HG02852 (cell line): ENCODE measurements at regions not wholly inside any gene's neighbourhood (a gene's known extent, or its start where the extent isn't known, plus 50 kb on each side); places are given as distances from the start of the nearest gene placed in this dataset.
"Not testable (repeated sequence)": the region's sequence is repeated elsewhere in the genome, so short reads cannot be mapped to it uniquely, and the experiment has no call there.

Experiments used
- ATAC-seq: cut with Tn5 transposase; IDR thresholded peaks from one replicate; pipeline ENCODE4 v1.9.1; 2021; ENCODE audit warnings: mild to moderate bottlenecking, moderate library complexity; ENCODE audit not compliant: unreplicated experiment

GRCh38 chr6:113221850-113222249 lies 635.3 kb upstream of the MARCKS start:
- ATAC-seq = no peak

GRCh38 chr6:113246186-113246585 lies 611.0 kb upstream of the MARCKS start:
- ATAC-seq = no peak

GRCh38 chr6:113248532-113248931 lies 608.6 kb upstream of the MARCKS start:
- ATAC-seq = no peak

DNA sequence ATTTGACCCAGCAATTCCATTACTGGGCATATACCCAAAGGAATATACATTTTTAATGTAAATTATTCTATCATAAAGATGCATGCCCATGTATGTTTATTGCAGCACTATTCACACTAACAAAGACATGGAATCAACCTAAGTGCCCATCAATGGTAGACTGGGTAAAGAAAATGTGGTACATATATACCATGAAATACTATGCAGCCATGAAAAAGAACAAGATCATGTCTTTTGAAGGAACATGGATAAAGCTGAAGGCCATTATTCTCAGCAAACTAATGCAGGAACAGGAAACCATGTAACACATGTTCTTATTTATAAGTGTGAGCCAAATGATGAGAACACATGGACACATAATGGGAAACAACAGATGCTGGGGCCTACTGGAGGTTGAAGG lies 603.0 kb upstream of the MARCKS start:
- not testable (repeated sequence) for ATAC-seq

DNA sequence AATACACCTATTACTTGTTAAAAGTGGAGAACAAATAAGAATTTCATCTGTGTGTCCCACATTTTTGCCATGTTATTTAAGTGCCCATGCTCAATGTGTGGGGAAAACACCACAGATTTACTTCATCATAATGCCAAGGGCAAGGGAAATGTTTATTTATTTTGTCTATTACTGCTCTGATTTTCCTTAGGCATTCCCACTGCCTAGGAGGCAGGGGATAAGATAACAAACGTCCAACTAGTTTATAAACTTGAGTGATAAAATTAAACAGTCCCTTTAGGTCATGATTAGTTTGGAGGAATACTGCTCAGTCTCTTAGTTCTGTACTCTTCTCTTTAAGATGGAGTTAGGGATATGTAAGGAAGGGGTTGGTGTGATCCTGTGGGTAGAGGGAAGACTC lies 598.4 kb upstream of the MARCKS start:
- ATAC-seq = no peak

GRCh38 chr6:113271437-113271836 lies 585.7 kb upstream of the MARCKS start:
- no peak for ATAC-seq

DNA sequence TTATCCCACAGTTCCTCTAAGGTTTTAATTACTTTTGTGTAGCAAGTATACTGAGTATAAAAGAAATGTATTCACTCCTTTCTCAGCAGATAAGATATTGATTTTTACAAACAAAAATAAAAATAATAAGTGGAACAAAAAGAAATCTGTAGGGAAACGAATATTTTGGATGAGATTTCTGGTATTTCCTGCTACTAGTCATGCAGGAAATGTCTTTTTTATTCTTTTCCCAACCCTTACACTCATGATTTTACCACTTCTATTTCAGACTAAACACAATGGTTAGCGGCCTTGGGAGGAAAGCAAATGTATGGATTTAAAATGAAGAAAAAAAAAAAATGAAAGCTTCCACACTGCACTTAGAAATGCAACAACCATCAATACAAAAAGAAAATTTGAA lies 580.5 kb upstream of the MARCKS start:
- no peak for ATAC-seq

- ATAC-seq = no peak
These were observed 580.0 kb upstream of the MARCKS start for GRCh38 chr6:113277111-113277510.

DNA sequence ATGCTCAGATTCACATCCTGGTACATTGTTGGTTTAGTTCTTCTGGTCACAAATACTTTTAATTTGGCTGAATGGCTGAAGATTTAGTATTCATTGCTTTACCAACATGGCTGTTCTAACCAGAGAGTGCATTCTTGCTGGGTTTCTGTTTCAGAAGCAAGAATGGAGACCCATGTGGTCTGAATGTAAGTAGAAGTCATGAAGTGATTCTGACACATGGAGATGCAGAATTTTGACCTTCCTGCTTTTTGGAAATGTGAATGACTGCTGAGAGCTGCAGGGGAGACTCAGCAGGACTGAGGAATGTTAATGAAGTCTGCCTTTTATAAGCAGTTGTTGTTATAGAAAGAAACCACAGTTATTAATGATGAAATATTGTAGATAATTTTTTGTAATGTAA lies 576.1 kb upstream of the MARCKS start:
- no peak for ATAC-seq

- ATAC-seq = no peak
These were observed 575.7 kb upstream of the MARCKS start for GRCh38 chr6:113281431-113281830.

- peak; percentile 84 for ATAC-seq
These were observed 569.7 kb upstream of the MARCKS start for GRCh38 chr6:113287396-113287795.

- no peak for ATAC-seq
These were observed 568.7 kb upstream of the MARCKS start for GRCh38 chr6:113288409-113288808.

DNA sequence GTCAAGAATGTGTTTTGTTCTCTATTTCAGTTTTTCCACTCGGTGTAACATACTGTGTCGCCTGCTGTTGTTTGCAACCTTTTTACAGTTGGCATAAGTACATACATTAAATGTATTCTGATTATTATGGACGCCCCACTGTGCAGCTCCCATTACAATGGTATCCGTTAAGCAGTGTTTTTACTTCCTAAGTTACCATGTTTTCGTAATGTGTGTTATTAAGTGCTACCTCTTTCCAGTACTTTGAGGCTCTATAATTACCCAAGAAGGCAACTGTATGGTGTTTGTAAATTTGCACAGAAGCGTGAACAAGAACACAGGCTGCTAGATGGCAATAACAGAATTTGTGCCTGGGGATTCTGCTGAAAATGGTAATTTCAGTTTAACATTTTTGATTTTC lies 568.0 kb upstream of the MARCKS start:
- no peak for ATAC-seq

DNA sequence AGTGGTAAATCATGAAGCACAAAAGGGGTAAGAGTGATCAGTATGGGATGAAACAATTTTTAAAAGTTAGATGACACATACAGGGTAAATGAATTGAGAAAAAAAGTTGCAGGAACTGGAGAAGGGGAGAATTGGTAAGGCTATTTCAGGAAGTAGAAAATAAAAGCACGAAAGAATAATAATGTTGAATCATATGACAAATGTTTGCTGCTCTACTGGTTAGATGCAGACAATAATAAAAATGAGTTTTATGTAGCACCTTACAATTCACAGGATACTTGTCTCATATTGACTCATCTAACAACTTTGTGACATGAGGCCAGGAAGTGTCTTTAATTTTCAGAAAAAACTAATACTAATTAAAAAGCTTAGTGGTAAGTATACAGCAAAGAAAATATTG lies 566.5 kb upstream of the MARCKS start:
- ATAC-seq = no peak

DNA sequence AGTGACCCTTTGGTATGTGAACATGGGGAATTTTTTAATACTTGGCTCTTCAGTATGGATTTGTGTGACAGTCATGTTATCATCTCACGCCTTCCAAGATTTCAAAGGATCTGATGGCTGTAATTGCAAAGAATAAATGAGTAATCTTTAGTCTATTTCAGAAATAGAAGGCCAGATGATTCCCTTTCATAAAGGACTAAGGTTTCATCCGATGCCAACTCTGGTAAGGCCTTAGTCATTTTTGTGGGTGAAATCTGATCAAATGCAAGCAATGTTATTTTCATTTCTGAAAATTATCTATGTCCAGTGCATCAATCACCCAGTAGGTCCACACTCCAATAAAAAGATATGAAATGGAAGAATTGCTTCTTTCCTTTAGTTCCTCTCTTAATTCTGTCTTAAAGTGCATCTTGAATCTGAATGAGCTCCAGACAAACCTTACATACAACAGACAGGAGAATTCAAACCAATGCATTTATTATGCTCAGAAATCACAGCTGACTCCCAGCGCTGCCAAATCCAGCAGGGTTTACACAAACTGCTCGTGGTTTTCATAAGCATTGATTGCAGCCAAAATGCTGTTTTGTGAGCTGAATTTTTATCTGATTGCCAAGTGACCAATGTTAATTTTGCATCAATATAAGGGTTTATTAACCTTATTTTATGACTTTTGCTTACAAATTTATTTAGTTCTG lies 565.2 kb upstream of the MARCKS start:
- ATAC-seq = no peak

- peak; percentile 92 for ATAC-seq
These were observed 564.3 kb upstream of the MARCKS start for GRCh38 chr6:113292646-113293422.

- ATAC-seq = peak; percentile 4
These were observed 563.8 kb upstream of the MARCKS start for GRCh38 chr6:113293423-113293740.

DNA sequence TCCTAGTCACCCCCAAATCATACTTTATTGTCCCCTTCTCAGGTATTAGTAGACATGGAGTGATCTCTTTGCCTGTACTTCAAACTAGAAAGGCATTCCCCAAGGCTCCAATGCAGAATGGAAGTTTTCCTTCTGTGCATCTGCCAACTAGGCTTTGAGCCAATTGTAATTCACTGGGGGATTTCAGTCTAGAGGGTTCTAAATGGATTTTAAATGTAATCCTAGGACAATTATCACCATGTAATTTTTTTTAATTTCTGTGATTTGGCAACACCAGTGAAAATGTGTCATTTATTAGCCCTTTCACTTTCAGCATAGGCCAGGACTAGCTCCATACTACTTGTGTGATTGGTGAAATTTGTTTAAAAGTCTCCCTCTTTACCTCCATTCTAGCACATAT lies 557.6 kb upstream of the MARCKS start:
- ATAC-seq = no peak

DNA sequence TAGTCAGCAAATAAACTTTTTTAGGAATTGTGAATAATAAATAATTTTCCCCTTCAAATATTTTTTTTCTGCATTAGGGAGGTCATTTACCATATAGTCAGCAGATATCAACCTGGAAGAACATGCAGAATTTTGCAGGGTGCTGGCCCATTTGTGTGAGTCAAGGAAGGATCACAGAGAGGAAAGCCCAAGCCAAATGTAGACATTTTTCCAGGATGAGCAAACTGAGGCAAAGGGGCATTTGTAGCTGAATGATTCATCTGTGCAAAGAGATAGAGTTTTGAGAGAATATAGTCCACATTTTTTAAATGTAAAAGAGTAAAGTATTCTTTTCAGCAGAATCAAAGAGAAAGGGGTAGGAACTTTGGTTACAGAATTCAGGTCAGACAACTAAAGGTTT lies 555.5 kb upstream of the MARCKS start:
- ATAC-seq = no peak

- no peak for ATAC-seq
These were observed 553.0 kb upstream of the MARCKS start for GRCh38 chr6:113304116-113304515.

- ATAC-seq = peak; percentile 93
These were observed 550.5 kb upstream of the MARCKS start for GRCh38 chr6:113306552-113307145.

DNA sequence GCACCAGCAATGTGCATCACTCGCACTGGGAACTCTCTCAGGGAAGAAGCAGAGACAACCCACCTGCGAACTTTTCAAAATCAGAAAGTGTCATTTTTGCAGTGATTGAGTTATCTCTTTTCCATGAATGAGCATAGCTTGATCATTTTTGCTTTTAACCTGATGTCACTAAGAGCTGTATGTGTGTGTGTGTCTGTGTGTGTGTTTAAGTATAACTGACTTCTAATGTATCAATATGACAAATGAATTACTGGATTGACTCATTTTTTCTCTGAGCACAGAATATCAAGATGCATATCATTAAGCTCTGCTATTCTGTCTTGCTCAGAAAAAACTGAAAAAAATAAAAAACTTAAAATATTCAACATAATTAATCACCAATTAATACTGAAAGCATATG lies 548.9 kb upstream of the MARCKS start:
- no peak for ATAC-seq
